NCI-H2196 (cell line): ENCODE measurements at regions not wholly inside any gene's neighbourhood (a gene's known extent, or its start where the extent isn't known, plus 50 kb on each side); places are given as distances from the start of the nearest gene placed in this dataset.

Experiments
- DNase-seq: peaks from one replicate; lab custom pipeline; 2025; ENCODE audit not compliant: unreplicated experiment; lab: John Stamatoyannopoulos, UW

DNA sequence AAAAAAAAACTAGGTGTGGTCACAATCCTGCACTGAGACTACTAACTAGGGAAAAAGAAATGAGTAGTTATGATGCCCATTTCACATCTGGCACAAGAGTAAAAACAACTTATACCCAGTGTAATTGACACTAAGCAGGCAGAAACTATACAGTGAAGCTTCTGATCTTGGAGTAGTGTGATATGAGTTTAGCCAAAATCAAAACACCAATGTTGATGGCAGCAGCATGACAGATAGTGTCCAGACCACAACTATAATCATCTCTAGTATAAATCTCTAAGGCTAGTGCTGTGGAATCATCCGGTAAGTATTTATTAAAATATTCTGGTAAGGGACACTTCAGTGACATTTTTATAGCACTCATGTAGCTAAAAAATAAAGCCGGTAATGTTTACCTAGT lies 108.5 kb upstream of the EPHA6 start:
- no peak for DNase-seq

DNA sequence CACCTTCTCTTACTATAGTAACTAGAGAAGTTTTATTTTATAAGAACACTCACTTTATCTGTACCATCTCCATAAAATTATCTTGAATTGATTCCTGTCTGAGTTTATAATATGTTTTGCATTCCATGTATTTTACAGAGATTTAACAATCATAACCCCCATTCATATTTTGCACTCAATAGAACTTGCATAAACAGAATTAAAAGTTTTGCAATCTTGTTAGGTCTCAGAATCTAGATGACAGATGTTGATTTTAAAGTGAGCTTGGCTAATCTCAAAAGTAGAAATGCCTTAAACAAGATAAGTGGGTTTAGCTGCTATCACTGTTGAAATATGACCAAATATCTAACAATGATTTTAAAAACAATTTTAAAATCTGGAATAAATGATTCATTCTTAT lies 107.9 kb upstream of the EPHA6 start:
- no peak for DNase-seq

DNA sequence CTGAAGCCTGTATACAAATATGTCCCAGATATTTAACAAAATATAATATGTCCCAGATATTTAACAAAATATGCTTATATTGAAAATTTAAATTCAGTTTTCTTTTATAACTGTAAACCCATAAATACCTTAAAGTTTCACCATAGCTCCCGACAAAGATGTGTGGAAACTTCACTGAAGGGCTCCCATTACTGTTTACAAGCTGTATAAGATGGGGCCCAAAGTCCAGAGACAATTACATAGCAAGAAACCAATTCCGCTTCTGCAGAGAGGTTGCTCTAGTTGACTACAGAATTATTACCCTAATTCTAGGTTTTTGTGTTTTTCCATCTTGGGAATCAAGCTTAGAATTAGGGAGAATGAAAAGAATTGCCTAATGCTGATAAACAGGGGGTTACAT lies 102.6 kb upstream of the EPHA6 start:
- no peak for DNase-seq

DNA sequence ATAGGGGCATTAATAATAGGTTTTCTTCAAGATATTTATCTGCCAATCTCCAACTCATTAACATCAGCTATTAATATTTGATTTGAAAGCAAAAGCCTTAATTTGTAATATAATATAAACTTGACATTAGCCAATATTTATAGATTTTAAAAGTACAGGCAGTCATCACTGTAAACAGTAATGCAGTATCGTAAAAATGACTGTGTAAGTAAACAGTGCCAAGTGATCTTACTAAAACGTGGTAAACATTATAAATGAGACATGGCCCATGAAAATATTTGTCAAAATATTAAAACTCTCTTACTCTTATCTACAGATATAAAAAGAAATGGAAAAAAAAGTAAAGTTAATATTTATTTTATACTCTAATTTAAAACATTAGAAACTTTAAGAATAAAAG lies 101.6 kb upstream of the EPHA6 start:
- DNase-seq: no peak

DNA sequence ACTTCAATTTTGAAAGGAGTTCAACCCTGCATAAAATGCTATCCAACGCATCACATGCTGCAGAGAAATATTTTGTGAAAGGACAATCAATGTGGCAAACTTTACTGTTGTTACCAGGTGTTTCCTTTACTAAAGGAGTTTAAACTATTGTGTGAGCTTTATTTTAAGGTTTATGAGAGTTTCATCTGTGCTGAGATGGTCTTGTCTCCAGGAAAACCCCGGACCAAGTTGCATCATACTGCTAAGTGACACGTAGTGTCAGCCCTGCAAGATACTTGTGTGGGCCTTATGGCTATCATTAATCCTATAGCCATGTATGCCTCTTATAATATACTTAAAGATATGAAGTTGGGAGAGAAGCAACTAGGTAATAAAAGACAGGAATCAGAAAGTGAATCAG lies 94.5 kb upstream of the EPHA6 start:
- no peak for DNase-seq

DNA sequence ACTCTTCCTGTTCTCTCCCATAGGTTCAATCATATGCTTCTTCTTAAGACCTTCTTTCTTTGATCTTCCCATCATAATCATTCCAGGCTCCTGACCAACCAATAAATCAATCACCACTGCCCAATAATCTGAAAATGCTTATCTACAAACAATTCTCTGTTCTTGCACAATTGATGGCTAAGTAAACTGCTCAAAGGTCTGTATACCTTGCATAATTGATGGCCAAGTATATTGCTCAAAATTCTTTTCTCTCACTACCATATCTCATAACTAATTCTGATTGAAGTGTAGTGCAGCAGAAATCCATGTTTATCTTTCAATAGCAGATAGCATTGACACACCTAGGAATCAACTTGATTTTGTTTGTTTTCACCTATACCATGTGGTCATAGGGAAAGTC lies 83.4 kb upstream of the EPHA6 start:
- no peak for DNase-seq

DNA sequence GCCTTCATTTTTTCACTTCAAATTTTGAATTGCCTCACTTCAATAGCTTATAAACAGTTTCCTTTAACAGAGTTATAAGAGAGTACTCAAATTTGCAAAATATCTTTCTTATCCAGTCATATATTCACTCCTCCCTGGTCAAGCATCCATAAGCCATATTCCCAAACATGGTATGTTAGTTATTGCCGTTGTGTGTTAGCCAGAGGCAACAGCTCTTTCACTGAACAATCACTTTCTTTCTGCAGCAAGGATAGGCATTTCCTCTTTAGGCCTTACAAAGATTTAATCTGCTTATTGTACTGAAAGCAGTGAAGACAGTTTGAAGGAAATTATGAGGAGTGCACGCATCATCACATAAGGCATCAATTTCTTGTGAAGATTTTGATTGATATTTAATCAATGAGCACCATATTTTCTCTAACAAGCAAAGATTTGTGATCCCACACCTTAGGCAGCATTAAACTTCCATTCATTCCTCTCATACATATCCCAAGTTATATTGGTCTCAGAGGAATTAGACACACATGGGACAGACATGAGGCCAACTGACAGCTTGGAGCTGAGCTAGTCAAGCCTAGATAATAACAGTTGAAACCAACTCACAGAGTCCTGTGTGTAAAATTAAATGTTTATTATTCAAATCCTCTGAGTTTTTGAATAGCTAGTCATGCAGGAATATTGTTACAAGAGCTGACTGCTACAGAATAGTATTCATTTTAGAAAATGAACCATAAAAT lies 80.0 kb upstream of the EPHA6 start:
- no peak for DNase-seq

DNA sequence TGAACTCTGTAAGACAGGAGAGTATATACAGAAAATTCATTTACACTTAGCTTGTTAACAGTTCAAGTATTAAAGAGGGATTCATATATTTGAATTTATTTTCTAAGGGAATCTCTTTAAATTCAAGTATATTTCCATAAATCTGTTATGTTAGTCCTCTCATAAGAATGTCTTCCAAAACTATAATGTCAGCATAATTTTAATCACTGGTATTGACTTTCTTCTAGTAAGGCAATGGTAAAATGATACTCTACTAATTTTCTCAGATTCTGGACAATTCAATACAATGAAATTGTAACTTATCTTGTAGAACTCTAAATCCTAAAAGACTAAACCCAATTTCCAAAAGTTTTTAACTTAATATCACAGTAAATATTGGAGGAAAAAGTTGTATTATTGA lies 66.3 kb upstream of the EPHA6 start:
- no peak for DNase-seq

DNA sequence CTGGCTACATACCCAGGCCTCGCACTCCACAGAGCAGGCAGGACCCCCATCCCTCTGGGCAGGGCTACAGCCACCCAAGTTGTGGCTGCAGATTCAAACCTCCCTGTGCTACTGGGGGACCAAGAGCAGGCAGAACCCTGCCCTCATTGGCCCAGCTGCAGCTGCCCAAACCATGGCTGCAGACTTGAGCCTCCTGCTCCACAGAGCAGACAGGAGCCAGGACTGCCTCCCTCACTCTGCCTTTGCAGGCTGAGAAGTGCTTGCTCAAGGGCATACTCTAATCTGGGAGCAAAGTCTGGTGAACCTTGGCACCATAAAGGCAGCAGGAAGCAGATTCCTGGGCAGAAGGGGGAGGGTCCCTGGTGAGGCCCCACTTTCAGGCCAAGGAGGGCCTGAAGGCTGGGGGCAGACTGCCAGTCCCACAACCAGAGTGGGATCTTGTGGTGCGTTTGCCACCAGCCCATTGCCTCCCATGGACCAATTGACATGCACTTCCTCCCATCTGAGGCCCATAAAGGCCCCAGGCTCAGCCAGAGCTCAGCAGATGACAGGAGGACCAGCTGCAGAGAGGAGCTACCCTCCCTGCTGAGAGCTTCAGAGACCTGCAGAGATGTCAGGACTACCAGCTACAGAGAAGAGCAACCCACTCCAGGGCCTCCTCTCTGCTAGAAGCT lies 64.2 kb upstream of the EPHA6 start:
- DNase-seq: no peak

DNA sequence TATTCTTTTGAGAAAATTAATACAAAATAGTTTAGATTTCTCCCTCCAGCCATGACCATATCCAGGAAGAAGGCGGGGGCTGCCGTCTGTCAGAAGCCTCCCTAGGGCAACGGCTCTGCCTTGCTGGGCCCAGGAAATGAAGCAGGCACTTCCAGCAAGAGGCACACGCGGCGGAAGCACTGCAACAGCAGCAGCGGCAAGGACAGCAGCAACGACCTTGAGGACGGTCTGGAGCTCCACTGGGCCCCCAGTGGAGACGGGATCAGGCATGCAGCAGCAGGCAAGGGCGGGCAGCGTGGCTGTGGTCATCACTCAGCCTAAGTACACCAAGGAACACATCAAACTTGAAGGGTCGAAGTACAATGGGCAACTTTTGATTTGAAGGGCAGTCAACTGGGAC lies 61.3 kb upstream of the EPHA6 start:
- DNase-seq: no peak

DNA sequence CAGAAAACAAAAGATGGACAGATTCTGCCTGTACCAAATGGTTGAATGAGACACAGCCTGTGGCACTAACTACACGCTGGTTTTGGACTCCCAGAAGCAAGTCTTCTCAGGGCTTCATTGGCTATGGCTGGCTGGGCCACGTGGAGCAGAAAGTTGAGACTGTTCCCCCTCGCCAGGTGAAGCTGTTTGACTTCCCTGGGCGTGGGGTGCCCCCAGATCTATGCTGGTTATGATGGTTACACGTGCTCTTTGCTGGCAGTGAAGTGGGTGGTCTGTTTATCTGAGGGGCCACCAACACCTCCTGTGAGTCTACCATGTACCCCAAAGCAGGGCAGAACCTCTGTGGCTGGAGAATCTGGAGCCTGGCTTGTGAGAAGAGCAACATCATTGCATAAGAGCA lies 60.3 kb upstream of the EPHA6 start:
- DNase-seq: no peak

DNA sequence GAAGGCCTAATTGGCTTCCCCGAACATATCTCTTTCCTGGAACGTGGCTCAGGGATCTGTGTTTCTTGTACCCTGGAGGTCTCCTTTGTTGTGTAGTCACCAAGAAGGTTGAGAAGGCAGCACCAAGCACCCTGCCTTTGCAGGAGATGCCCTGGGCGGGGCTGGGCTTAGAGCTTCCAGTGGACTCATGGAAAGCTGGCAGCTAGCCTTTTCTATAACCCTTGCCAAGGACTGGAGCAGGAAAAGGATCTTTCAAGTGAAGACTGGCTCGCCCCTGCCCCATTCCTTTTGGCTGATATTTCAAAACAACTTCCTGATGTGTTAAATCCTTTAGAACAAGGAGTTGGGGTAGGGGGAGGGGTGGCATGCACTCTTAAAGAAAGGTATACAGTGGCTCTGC lies 58.9 kb upstream of the EPHA6 start:
- no peak for DNase-seq

DNA sequence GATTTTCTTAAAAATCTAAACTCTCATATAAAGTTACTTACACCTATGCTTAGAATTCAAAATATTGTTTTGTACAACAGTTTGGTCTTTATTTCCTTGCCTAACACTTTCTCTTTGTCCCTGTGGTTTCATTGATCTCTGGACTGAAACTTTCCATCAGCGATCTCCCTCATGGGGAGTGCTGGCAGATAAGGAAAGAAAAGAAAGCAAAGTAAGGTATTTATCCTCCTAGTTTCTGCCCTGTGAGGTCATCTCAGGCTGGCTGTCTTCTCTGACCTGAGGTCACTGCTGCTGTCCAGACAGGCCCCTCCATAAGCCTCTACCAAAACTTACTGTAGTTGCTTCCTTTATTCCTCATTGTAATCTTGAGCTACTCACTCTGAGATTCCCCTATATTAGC lies 57.9 kb upstream of the EPHA6 start:
- no peak for DNase-seq

DNA sequence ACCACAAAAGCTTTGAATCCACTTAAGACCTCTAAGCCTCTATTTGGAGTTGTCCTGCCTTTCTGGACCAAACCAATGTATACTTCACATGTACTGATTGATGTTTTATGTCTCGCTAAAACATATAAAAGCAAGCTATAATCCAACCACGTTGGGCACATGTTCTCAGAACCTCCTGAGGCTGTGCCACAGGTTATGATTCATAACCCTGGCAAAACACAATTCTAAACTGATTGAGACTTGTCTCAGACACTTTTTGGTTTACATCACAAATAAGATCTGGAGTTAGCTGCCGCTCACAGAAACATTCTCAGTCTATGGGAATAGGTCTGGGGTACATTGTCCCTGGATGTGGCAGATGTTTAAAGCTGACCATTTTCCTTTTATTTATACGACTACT lies 53.4 kb upstream of the EPHA6 start:
- DNase-seq: no peak
